Lower leg skin (tissue), 3 donors: ENCODE measurements at regions not wholly inside any gene's neighbourhood (a gene's known extent, or its start where the extent isn't known, plus 50 kb on each side); places are given as distances from the start of the nearest gene placed in this dataset.

Source experiments
- POLR2A ChIP-seq, 2 donors: fragments of 450-650 bp; IDR thresholded peaks; one replicate each; pipeline ENCODE4 v1.6.1; 2016 to 2017; ENCODE audit warnings: antibody characterized with exemption in 2 of 2, mild to moderate bottlenecking in 1 of 2, moderate library complexity in 1 of 2
- TF ChIP-seq, protein P1 (sequence below), 3 donors: fragments of 450-650 bp; IDR thresholded peaks; one replicate each; pipeline ENCODE4 v1.5.1; 2016; ENCODE audit warnings: antibody characterized with exemption in 3 of 3, mild to moderate bottlenecking in 3 of 3, moderate library complexity in 2 of 3

DNA sequence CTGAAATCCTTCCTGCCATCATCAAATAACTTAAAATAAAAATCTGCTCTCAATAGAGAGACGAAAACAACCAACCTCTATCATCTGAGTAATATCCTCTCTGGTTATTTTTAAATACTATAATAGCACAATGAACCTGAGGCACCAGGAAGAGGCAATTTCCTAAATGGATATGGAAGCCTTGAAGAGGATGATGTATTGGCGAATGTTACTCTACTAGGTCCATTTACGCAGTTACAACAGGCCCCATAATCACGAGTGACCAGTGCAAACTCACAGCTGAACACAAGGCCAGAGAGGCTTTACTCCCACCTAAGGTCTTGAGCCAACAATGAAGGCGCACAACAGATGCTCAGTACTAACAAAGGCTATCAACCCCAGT, 678.8 kb upstream of the NR3C2 start:
- TF ChIP-seq, protein P1, sequence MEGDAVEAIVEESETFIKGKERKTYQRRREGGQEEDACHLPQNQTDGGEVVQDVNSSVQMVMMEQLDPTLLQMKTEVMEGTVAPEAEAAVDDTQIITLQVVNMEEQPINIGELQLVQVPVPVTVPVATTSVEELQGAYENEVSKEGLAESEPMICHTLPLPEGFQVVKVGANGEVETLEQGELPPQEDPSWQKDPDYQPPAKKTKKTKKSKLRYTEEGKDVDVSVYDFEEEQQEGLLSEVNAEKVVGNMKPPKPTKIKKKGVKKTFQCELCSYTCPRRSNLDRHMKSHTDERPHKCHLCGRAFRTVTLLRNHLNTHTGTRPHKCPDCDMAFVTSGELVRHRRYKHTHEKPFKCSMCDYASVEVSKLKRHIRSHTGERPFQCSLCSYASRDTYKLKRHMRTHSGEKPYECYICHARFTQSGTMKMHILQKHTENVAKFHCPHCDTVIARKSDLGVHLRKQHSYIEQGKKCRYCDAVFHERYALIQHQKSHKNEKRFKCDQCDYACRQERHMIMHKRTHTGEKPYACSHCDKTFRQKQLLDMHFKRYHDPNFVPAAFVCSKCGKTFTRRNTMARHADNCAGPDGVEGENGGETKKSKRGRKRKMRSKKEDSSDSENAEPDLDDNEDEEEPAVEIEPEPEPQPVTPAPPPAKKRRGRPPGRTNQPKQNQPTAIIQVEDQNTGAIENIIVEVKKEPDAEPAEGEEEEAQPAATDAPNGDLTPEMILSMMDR (IDR thresholded peaks at IDR 0.05) = no peak
- no peak for TF ChIP-seq POLR2A (IDR thresholded peaks at IDR 0.05)
